ENCODE measurements at regions not wholly inside any gene's neighbourhood (a gene's known extent, or its start where the extent isn't known, plus 50 kb on each side); places are given as distances from the start of the nearest gene placed in this dataset.

DNA sequence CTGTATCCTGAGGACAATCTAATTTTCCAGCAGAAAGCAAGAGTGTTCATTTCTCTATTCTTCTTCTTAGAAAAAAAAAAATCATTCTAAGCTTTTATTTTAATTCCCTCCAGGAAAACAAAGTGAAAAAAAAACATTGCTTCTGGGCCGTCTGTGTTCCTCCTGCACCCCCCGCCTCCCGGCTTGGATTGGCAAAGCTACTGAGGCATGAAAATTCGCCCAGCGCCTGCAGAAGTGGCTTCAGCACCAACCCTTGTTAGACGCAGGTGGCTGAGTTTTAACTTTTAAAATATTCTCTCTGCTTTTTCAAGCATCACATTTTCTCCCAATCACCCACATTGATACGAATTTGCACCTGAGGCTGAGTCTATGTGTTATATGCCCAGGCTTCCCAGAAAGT is 401.6 kb downstream of the BRD1 start:
- DNase-seq, result no peak

DNA sequence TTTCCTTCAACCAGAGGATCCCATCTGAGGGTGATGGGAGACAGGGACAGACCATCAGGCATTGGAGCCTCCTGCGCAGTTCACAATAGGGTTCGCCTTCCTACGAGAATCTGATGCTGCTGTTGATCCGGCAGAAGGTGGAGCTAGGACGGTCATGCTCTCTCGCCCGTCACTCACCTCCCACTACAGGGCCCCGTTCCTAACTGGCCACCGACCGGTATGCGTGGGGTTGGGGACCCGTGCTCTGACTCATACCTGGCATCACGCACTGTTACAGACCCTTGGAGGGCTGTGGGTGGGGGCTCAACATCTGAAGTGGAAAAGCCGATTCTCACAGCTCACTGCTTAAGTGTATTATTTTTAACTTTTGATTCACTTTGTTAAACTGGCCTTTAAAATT is 402.3 kb downstream of the BRD1 start:
- no peak for DNase-seq

DNA sequence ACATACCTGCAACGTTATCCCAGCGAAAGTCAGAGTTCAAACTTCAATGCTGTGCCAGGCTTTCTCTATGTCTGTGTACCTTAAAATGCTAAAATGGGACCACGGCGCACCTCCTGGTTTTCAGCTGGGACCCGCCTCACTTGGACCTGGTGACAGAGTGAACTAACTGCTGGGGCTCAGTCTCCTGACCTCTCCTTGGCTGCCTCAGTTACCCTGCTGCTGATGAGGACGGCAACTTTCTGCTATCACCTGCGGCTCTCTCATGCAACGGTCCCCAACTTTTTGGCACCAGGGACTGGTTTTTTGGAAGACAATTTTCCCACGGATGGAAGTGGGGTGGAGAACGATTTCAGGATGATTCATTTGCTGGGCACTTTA is 402.8 kb downstream of the BRD1 start:
- no peak for DNase-seq

DNA sequence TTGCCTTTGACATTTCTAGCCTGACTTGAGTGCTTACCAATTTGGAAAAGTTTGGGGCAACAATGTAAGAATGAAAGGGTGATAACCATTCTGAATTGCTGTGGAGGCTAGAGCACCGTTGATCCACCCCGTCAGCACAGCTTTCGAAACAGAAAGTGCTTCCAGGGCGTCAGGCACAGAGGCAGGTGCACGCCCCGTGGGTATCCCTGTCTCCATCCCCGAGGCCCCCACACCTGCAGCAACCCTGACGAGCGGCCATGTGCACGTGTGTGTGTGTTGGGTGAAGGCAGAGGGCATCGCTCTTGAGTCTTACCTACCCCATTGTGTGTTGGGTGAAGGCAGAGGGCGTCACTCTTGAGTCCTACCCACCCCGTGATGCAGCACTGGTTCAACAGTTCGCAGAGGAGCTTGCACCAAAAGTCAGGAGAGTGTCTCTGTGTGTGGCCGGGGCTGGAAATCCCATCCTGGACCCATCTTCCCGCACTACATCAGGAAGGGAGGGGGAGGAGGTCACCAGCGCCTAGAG is 404.5 kb downstream of the BRD1 start:
- no peak for DNase-seq

DNA sequence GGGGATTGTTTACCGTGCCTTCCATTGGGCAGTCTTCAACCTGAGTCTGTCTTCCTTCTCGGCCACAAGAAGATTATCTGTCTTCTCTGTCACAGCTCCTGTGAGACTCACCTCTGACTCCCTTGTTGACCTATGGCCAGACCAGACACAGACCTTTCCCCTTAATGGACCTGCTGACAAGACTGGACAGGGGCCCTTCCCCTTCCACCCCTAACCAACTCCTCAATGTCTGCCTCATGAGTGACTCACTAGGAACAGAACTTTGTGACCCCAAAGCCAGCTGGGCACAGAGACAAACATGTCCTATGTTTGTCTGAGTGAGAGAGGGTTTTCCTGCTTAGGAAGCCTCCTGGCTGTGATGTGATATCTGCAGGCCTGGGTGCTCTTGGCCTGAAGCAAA is 405.0 kb downstream of the BRD1 start:
- no peak for DNase-seq

DNA sequence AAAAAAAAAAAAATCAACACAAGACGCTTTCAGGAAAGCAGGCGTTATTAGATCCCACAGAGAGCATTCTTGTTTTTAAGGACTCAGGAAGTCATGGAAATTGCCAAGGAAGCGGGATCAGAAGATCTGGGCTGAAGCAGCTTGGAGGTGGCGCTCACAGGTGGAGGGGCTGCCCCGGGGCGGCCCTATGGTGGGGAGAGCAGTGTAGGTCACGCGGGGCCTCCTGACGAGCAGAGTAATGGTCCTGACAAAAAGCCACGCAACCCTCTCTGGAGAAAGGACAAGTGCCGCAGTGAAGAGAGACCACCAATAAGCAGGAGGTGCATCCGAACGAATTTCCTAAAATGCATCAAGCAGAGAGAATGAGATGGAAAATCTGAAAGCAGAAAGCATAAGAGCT is 407.0 kb downstream of the BRD1 start:
- DNase-seq, result no peak

DNA sequence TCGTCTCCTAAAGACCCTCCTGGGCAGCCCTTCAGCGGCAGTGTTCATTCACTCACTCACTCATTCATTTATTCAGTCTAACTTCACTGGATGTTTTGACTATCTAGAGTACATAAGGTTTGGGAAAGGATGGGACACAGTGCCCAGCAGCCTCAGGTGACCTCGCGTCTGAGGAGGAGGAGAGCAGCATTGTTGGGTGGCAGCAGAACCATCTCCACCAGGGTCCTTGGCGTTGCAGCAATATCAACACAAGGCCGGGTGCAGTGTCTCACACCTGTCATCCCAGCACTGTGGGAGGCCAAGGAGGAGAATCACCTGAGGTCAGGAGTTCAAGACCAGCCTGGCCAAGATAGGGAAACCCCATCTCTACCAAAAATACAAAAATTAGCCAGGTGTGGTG is 408.0 kb downstream of the BRD1 start:
- no peak for DNase-seq

DNA sequence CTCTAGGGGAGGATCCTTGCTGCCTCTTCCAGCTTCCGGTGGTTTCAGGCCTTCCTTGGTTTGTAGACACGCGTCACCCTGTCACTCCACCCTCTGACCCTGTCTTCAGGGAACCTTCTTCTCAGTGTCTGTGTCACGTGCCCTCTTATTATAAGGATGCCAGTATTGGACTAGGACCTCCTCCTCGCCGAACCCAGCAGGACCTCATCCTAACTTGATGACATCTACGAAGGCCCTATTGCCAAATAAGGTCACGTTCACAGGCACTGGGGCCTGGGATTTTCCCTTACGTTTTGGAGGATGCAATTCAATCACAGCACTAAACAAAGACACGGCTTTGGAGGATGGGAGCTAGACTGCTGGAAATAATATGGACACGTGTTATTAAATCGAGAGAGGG is 408.7 kb downstream of the BRD1 start:
- DNase-seq, result no peak

DNA sequence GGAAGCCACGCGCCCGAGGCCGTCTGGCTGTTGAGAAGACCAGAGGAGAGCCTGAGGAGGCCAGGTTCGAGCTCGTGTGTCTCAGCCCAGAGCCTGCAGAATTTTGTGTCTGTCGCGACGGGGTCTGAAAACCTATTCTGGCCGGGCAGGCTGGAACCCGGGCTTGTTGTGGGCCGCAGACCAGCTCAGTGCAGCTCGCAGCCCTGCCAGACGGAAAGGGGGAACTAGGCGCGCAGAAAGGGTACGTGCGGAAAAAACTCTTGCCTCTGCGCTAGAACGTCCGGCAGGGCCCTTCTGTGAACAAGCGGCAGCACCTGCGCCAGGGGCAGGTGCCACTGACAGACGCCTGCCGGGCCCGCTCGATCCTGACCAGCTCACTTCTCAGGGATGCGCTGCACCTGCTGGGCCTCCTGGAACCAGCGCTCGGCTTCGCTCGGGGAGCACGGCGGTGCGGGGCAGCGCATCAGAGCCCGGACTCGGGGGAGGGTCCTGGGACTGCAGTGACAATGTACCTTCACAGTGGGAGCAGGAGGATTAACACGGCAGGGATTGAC is 409.3 kb downstream of the BRD1 start:
- no peak for DNase-seq

DNA sequence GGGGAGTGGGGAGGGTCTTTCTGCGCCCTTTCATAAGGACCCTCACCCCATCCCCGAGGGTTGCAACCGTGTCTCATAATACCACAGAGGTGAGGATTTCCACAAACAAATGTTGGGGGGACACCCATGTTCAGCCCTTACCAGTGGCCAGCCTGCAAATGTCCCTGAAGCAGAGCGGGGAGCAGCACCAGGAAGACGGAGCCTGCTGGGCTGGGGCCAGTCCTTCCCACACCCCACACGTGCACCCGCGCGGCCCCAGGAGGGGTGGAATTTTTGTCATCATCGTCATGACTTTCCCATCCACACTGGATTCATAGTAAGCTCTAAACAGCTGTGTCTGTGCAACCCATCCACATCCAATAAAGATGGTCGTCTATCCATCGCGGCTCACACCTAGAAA is 409.8 kb downstream of the BRD1 start:
- DNase-seq, result no peak

DNA sequence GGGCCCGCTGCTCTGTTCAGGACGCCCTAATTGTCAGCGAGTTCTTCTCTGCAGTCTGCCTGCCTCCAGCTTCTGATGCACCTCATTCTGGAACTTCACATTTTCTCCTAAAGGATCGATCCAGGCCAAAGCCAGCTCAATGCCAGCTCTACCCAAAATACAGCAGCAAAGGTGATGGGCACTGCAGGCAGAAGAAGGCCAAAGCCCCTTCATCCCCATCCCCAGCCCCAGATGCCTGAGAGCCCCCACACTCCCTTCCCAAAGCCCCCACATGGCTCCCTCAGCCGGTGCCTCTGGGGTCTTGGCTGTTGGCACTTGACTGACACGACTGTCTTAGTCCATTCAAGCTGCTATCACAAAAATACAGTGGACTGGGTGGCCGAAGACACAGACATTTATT is 410.3 kb downstream of the BRD1 start:
- DNase-seq, result no peak

DNA sequence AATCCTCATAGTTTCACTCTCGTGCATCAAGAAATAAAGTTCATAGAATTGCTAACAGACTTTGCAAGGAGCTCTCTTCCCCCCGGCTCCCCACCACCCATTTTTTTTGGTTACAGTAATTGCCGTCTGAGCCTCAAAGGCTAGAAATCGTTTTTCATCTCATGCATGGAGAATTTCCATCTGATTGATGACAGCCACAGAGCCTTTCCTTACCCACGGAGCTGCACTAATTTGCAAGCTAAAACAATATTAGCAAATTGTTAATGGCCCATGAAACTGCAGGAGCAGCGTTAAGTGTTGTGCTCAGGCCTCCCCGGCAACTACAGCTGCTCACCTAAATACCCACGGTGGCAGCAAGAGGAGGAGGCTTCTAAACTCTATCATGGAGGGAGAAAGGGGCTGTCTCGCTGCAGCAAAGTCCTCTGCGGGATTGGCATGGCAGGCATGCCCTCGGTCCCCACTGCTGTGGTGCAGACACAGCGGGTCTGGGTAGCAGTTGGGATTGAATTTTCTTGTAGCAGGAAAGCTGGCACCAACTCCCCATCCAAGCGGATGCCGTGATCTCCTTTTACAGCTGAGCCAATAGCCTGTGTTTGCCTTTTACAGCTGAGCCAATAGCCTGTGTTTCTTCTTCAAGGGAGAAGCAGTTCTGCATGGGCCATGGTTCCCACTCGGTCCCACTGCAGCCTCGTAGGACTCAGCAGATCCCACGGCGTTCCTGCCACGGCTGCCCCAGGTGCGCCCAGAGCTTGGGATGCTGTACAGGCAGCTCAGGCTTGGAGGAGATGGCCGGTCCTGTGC is 412.3 kb downstream of the BRD1 start:
- DNase-seq, result no peak

DNA sequence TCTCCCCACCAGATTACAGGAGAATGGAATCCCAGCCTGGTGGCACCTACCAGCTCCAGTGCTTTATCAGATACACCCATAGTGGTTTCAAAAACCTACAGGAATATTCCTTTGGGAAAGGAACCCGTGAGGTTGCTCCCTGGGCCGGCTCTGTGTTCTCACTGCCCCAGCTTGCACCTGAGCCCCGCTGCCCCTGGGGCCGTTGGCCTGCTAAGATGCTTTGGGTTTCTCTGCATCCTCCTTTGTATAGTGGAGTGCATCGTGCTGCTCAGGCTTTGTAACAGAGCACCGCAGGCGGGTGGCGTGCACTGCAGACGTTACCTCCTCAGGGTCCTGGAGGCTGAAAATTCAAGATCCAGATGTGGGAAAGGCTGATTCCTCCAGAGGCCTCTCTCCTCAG is 414.1 kb downstream of the BRD1 start:
- DNase-seq, result no peak

DNA sequence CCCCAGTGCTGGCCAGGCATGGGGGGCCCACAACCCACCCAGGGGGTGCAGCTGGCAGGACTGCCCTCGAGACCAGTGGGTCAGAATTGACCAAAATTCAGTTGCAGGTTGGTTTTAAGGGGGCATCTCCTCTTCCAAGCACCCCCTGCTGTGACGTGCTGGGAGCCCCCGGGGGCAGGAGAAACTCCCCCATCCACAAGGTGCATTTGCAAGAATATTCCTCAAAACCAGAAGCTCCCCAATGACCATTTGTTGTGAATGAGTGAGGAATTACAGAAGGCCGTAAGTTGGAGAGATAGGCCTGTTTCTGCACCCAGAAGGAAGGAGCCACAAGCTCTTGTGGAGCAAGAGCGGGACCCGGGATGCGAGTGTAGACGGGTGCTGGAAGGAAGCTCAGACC is 414.5 kb downstream of the BRD1 start:
- DNase-seq, result no peak

DNA sequence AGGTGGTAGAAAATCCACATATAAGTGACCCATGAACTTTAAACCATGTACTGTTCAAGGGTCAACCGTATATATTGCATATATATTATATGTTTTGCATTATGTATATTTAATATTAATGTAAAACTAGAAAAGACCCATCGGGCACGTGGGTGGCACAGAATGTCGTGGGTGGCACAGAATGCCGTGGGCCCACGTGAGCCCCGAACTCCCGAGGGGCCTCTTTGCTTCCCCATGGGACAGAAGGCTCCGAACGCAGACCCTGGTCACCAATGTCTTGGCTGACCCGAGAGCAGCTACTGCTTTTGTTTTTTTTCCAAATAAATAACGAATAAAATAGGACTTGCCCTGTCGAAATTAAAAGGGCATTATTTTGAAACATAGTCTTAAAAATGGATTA is 415.4 kb downstream of the BRD1 start:
- DNase-seq, result no peak

DNA sequence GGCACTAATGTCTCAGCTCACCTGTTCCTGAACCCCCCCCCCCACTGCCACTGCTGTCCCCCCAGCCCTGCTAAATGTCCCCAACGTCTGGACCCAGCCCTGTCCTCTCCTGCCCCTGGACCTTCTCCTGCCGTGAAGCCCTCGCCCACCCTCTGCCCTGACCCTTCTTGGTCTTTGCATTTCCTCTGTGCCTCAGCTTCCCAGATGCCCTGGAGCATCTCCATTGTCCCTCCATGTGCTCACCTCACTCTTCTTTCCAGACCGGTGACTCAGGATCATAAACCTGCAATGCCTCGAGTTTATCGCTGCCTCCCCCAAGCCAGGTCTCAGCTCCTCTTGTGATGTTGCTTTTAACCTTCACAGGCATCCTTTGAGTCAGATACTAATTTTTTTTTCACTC is 416.4 kb downstream of the BRD1 start:
- no peak for DNase-seq

DNA sequence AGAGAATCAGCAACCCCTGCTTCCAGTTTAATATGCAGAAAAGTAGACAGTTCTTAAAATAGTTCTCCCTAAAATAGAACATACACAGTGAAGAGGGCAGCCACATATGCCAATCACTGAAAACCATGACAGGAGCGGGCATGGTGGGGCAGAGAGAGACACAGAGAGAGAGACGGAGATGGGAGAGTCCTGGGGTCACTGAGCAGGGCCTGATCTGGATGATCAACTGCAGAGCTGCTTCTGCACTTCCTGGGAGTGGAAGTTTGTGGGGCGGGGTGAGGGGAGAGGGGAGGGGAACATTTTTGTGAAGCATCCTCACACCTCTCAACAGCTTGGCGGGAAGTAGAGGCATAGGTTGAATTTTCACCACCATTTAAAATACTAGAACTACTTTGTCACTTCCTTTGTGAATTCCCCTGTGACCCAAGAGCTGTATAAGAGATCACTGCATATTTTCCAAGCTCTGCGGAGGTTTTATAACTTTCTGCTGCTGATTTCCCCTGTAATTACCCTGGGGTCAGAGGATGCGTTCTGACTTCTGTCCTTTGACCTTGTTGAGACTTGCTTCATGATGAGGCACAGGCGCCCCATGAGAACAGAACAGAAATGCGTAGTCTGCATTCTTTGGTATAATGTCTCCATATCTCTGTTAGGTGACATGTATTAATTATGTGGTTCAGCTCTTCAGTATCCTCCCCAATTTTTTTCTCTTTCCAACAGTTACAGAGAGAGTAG is 419.4 kb downstream of the BRD1 start:
- DNase-seq, result no peak

DNA sequence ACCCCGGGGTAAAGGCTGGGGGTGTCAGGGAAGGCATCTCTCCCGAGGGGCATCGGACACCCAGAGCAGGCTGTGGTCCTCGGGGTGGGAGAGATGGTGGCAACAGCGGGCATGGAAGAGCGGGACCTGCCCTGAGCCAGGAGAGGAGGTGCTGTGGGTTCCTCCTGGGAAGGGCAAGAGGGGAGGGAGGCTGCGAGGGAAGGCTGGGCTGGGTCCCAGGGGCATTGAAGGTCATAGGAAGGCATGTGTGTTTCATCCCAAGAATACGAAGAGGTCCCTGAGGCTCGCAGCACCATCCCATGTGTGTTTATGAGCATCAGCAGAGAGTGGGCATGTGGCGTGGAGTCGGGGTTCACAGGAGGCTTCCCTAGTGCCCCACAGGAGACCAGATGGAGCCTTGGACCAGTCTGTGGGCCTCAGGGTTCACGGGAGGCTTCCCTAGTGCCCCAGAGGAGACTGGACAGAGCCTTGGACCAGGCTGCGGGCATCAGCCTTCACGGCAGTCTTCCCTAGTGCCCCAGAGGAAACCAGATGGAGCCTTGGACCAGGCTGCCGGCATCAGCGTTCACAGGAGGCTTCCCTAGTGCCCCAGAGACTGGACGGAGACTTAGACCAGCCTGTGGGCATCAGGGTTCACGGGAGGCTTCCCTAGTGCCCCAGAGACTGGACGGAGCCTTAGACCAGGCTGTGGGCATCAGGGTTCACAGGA is 420.6 kb downstream of the BRD1 start:
- DNase-seq, result no peak

DNA sequence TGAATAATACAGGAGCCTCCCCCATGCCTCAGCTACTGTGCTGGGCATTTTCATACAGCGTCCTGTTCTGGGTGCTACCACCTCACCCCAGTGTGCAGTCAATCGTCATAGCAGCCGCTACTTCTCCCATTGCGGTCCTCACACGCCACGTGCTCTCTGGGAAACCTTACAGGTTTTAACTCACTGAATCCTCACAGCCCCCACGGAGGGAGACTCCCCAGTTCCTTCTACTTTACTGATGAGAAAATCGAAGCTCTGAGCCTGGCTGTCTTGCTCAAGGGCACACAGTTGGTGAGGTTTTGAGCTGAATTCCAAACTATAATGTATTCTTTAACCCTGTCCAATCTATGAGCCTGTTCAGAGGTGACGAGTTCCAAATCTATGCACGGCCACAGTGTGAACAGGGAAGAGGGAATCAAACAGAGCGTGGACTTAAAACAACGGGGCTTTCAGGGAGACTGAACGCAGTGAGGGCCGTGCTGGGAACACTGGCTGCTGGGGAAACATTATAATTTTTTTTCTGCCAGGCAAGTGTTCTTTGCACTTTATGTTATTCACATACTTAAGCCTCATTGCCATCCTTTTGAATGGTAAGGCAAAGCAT is 421.5 kb downstream of the BRD1 start:
- DNase-seq, result no peak

DNA sequence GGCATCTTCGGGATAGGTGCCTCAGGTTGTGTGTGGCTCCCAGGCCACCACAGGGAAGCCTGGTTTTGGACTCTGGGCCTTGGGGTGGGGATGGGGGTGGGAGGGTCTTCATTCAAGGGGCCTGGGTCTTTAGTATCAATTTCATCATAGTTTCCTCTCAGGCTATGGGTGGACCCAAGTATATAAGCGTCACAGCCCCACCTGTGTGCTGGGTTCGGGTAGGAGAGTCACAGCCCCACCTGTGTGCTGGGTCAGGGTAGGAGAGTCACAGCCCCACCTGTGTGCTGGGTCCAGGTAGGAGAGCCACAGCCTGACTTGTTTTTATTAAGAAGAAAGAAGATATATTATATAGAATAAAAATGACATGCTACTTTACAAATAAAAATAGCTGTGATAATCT is 422.1 kb downstream of the BRD1 start:
- DNase-seq, result no peak

DNA sequence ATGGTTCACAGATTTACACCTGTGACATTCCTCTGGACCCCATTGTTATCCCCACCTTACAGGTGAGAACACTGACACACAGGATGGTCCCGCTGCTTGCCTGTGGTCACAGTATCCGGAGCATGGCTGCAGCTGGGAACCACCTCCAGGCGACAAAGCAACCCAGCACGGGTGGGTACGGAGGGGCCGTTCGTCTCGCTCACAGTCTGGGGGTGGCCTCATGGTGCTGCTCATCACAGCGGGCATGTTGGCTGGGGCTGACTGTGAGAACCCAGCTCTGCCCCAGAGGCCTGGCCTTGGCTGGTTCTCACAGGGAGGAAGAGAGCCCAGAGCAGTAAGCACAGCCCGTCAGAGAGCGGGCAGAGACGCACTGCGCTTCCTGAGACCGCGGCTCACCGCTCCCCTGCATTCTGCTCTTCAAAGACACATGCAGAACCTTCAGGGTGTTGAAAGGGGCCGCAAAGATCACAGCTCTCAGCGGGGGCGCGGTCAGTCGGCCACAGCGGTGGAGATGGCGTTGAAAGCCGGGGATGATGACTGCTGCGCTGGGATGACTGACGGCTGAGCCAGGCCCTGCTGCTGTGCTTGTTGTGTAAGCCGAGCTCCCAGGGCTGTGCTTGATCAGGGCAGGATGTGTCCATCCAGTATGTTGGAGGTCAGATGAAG is 423.0 kb downstream of the BRD1 start:
- DNase-seq, result no peak

DNA sequence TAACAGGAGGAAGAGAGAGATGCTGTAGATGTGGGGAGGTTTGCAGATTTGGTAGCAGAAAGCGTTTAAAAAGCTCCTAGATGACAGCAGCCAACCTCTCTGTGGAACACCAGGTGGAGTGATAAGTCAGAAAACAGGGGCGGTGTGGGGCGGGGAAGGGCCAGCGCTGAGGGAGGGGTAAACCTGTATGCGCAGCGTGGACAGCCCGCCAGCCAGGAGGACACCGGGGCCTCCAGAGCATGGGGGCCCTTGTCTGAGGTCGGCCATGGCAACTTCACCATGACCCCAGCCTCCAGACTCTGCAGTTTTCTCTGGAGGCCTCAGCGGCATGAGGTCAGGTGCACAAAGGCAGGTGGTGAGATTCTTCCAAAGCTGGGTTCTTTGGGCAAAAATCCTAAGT is 423.7 kb downstream of the BRD1 start:
- DNase-seq, result no peak

DNA sequence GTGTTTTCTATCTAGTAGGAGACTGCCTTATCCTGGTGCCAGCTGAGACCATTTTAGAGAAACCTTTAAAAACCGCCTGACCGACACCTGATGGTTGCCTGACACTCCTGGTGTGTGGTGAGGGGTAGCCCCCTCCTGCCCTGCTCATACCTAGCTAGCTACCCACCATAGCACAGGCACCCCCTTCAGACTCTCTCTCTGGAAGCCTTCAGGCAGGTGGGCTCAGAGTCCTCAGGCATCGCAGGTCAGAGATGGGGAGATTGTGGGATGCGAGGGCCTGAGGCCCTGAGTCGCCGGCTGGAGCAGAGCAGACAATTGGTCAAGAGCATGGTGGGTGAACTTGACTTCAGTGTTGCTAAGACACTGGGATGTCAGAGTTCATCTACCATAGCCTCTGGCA is 424.6 kb downstream of the BRD1 start:
- DNase-seq, result no peak

Measured in GOT3 (cell line).